ENCODE measurements at regions not wholly inside any gene's neighbourhood (a gene's known extent, or its start where the extent isn't known, plus 50 kb on each side); places are given as distances from the start of the nearest gene placed in this dataset.

DNA sequence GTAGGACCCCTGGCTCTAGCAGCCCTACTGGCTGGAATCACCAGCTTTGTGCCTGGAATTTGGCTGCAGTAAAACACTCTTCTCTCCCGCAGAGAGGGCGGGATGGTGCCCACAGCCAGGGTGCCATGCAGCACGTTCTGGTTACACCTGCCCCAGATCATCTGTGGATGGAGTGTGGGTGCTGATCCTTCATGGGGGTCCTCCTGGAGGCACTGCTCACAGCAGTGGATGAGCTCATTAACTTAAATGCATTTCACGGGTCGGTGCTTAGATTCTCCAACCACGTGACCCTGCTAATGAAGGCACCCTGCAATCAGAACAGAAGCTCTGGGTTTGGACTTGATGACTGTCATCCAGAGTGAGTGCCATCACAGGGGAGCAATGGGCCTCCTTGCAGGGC is 138.6 kb upstream of the AFDN start:
- TF ChIP-seq CTCF (conservative IDR thresholded peaks at IDR 0.05; ENCODE audit: low read depth in 2 of 2) (no peak), POLR2AphosphoS5 (IDR thresholded peaks at IDR 0.05; ENCODE audit: low read depth) (no peak), EZH2 (IDR thresholded peaks at IDR 0.05; ENCODE audit: low read depth, unreplicated experiment) (no peak), NANOG (IDR thresholded peaks at IDR 0.05; ENCODE audit: borderline replicate concordance) (no peak), EZH2phosphoT487 (IDR thresholded peaks at IDR 0.05; ENCODE audit: unreplicated experiment) (no peak), REST (IDR thresholded peaks at IDR 0.05; ENCODE audit: unreplicated experiment) (no peak)
